ENCODE measurements at regions not wholly inside any gene's neighbourhood (a gene's known extent, or its start where the extent isn't known, plus 50 kb on each side); places are given as distances from the start of the nearest gene placed in this dataset.

- TF ChIP-seq CTCF (conservative IDR thresholded peaks at IDR 0.05) (no peak), EZH2 (IDR thresholded peaks at IDR 0.05; ENCODE audit: low read depth) (no peak)
These were observed 277.6 kb downstream of the CDH10 start for GRCh38 chr5:24367216-24367615.

Measured in PC-9 (cell line).